ENCODE measurements at regions not wholly inside any gene's neighbourhood (a gene's known extent, or its start where the extent isn't known, plus 50 kb on each side); places are given as distances from the start of the nearest gene placed in this dataset.

GRCh38 chr4:20638825-20639224 lies 61.4 kb upstream of the PACRGL start:
- TF ChIP-seq, protein P1, sequence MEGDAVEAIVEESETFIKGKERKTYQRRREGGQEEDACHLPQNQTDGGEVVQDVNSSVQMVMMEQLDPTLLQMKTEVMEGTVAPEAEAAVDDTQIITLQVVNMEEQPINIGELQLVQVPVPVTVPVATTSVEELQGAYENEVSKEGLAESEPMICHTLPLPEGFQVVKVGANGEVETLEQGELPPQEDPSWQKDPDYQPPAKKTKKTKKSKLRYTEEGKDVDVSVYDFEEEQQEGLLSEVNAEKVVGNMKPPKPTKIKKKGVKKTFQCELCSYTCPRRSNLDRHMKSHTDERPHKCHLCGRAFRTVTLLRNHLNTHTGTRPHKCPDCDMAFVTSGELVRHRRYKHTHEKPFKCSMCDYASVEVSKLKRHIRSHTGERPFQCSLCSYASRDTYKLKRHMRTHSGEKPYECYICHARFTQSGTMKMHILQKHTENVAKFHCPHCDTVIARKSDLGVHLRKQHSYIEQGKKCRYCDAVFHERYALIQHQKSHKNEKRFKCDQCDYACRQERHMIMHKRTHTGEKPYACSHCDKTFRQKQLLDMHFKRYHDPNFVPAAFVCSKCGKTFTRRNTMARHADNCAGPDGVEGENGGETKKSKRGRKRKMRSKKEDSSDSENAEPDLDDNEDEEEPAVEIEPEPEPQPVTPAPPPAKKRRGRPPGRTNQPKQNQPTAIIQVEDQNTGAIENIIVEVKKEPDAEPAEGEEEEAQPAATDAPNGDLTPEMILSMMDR (IDR thresholded peaks at IDR 0.05; ENCODE audit: low read depth, low read length, missing control alignments): no peak
- in situ Hi-C loops (cut with HindIII; ENCODE audit: low sequenced_read_pairs): no loop called here
- no peak overlapping the region for H3K4me3 ChIP-seq (ENCODE audit: low read depth, low read length)
- DNase-seq (ENCODE audit: low read depth): no peak

DNA sequence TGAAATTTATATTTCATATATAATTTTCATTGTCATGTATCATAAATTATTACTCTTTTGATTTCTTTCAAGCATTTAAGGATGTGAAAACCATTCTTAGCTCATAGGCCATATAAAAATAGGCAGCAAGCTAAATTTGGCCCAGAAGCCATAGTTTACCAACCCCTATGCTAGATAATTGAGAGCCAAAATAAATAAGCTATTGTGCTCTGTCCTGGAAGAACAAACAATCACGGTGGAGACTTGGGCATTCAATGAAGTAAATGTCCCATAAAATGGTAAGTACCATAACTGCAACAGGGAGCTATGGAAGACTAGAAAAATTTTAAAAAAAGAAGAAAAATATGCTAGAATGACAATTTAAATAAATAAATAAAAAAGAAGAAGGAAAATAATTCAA lies 60.9 kb upstream of the PACRGL start:
- TF ChIP-seq, protein P1 (IDR thresholded peaks at IDR 0.05; ENCODE audit: low read depth, low read length, missing control alignments): no peak
- no peak for DNase-seq (ENCODE audit: low read depth)
- H3K4me3 ChIP-seq (ENCODE audit: low read depth, low read length): no peak overlapping the region
- in situ Hi-C loops (cut with HindIII; ENCODE audit: low sequenced_read_pairs): no loop called here

- in situ Hi-C loops (cut with HindIII; ENCODE audit: low sequenced_read_pairs): no loop called here
- TF ChIP-seq, protein P1 (IDR thresholded peaks at IDR 0.05; ENCODE audit: low read depth, low read length, missing control alignments): no peak
- no peak overlapping the region for H3K4me3 ChIP-seq (ENCODE audit: low read depth, low read length)
- DNase-seq (ENCODE audit: low read depth): no peak
These were observed 59.3 kb upstream of the PACRGL start for GRCh38 chr4:20640989-20641388.

GRCh38 chr4:20641976-20642375 lies 58.3 kb upstream of the PACRGL start:
- H3K4me3 ChIP-seq (ENCODE audit: low read depth, low read length): no peak overlapping the region
- no peak for DNase-seq (ENCODE audit: low read depth)
- in situ Hi-C loops (cut with HindIII; ENCODE audit: low sequenced_read_pairs): no loop called here
- TF ChIP-seq, protein P1 (IDR thresholded peaks at IDR 0.05; ENCODE audit: low read depth, low read length, missing control alignments): no peak

DNA sequence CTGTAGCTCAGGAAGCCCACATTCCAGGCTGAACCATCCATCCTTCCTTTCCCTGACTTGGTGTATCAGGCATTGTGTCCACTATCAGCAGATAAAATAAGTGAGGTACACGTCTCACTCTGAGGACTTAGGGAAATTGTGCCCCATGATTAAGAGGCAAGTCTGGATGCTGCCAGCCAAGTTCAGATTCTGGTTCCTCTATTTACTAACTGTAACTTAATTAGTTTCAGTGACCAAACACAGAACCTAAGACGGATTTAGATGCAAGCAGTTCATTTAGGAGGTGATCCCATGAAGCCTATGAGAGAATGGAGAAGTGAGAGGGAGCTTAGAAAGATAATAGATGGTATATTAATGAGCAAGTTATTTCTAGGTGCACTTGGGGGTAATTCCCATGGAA lies 56.6 kb upstream of the PACRGL start:
- no peak for DNase-seq (ENCODE audit: low read depth)
- no peak overlapping the region for H3K4me3 ChIP-seq (ENCODE audit: low read depth, low read length)
- TF ChIP-seq, protein P1 (IDR thresholded peaks at IDR 0.05; ENCODE audit: low read depth, low read length, missing control alignments): no peak
- in situ Hi-C loops (cut with HindIII; ENCODE audit: low sequenced_read_pairs): no loop called here

DNA sequence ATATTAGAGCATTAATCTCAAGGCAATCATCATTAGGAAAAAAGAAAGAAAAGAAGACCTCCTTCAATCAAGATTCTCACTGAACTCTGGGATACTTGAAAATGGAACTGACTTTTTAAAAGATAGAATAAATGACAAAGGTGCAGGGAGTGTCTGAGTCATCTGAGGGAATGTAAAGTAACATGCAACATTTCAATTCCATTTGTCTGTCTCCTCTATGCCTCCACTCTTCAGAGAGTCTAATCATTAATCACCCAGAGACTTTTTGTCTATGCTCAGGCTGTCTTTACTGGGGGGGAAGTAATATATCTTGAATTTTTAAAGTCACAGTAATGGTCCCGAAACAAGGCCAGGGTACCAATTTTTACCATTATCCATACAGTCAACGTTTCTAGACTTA lies 55.0 kb upstream of the PACRGL start:
- in situ Hi-C loops (cut with HindIII; ENCODE audit: low sequenced_read_pairs): no loop called here
- DNase-seq (ENCODE audit: low read depth): no peak
- TF ChIP-seq, protein P1 (IDR thresholded peaks at IDR 0.05; ENCODE audit: low read depth, low read length, missing control alignments): no peak
- no peak overlapping the region for H3K4me3 ChIP-seq (ENCODE audit: low read depth, low read length)

- in situ Hi-C loops (cut with HindIII; ENCODE audit: low sequenced_read_pairs): no loop called here
- TF ChIP-seq, protein P1 (IDR thresholded peaks at IDR 0.05; ENCODE audit: low read depth, low read length, missing control alignments): no peak
- no peak overlapping the region for H3K4me3 ChIP-seq (ENCODE audit: low read depth, low read length)
- DNase-seq (ENCODE audit: low read depth): no peak
These were observed 54.0 kb upstream of the PACRGL start for GRCh38 chr4:20646287-20646686.

Data from astrocyte of the cerebellum (primary cell).